ENCODE measurements at regions not wholly inside any gene's neighbourhood (a gene's known extent, or its start where the extent isn't known, plus 50 kb on each side); places are given as distances from the start of the nearest gene placed in this dataset.

DNA sequence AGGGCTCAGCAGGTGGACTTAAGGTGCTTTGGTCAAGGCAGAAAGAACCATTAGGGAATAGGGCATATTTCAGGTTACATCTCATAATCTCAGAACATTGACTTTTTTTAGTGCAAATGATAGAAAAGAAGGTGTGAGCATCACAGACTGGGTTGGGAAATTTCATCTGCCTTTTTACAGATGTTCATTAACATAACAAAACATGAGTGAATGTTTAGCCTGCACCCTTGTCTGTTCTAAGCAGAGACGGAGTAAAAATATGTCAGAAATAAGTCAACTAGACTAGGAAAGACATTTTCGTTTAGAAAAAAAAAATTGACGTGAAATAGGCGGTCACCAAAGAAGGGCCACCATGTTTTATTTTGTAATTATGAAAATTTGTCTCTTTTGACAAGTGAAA, 127.5 kb upstream of the CDH13 start:
- DNase-seq (ENCODE audit: low read depth, low spot score): no peak

DNA sequence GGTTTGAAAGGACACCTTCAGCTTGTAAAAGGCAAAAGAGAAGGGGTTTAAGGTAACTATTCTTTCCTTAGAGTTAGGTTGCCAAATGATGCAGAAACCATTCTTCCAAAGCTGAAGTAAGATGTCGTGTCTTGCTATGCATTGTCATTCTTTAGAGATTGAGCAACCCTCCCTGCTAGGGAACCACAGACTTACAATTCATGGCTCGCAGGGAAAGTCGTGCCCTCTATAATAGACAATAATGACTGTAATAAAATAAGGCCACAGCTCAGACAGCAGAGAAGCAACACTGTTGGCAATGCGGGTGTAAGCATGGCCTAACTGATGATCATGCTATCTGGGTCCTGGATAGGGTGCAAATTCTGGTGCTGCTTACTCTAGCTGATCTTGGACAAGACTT, 129.6 kb upstream of the CDH13 start:
- DNase-seq (ENCODE audit: low read depth, low spot score): no peak

DNA sequence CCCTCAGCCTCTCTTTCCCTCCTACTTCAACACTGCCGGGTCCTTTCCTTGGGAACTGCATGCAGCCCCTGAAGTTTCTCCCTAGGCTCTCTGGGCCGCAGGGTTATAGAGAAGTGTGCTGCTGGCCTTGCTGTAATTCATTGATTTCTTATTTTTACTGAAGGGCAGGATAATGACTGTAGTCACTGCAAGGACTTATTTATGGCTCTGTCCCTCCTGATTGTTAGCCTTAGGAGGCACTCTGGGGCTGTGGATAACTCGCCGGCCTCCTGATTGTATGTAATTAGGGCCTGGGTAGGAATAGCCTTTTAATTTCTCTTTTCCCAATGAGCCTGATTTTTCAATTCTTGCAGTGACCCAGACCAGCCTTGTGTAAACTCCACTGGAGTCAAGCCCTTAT, 138.3 kb upstream of the CDH13 start:
- DNase-seq (ENCODE audit: low read depth, low spot score): no peak

DNA sequence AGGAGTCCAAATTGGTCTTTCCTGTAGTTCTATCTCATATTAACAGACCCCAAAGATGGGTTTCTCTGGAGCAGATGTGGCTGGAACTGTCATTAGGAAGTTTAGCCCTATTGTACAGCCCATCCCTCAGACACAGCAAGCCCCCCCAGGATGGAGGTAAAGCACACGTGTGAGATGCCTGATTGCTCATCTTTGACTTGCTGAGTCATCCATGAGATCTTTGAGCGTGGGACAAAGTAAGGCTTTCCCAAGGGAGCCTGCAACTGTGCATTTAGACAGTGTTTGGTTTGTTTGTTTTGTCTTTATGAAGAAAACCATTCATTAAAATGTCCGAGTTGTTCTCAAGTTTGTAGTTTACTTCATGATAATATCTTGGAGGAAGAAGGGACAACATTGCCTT, 145.3 kb upstream of the CDH13 start:
- DNase-seq (ENCODE audit: low read depth, low spot score): no peak

DNA sequence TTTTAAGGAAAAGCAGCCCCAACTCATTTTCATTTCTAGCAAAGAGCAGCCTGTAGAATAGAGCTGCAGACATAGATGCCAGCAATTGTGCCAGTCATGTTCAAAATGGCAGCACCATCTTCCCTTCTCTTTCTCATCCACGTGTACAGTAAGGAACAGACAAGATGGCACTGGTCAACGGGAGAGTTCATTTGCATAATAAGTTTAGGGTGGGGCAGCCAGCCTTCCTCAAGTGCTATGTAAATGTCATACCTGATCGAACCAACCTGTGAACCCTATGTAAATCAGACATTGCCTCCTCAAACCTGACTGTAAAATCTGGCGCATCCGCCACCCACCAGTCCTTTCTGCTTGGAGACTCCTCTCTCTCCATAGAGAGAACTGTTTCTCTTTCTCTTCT, 150.0 kb upstream of the CDH13 start:
- no peak for DNase-seq (ENCODE audit: low read depth, low spot score)

DNA sequence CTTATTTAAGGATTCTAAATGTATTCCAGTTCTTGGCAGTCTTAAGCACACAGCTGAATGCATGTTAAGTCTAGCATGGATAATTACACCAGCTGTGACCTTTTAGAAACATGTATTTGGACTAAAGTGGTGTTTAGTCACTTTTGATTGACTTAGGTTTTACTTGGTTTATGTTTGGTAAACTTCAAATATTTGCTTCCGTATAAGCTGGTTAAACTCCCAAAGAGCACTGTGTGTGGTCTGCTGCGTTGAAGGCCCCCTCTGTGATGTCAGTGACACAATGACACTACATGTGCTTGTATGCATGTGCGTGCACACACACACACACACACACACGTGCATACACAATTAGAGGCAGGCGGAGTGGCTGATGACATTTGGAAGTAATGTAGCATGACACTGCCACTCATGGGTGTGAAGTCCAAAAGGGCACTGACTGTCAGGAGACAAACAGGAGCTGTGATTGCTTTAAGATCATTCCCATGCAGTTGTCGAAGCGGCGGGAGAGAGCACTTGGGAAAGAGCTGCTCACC, 156.1 kb upstream of the CDH13 start:
- DNase-seq (ENCODE audit: low read depth, low spot score): no peak

DNA sequence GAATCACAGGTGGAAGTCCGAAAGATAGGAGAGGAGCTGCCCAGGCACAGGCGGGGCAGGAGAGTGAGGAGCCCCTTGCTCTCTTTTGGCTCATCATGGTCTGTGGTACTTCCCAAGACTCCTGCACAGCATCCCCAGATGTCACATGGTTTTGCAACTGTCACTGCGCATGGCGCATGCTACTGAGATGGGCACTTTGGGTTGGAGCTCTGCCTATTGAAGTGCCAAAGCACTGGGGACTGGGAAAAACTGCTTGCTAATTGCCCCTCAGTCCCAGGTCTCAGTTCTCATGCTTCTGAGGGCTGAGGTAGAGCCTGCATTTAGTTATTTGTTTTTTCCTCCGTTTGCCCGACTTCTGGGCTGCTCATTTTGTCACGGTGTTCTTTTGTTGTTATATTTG, 156.8 kb upstream of the CDH13 start:
- DNase-seq (ENCODE audit: low read depth, low spot score): no peak

DNA sequence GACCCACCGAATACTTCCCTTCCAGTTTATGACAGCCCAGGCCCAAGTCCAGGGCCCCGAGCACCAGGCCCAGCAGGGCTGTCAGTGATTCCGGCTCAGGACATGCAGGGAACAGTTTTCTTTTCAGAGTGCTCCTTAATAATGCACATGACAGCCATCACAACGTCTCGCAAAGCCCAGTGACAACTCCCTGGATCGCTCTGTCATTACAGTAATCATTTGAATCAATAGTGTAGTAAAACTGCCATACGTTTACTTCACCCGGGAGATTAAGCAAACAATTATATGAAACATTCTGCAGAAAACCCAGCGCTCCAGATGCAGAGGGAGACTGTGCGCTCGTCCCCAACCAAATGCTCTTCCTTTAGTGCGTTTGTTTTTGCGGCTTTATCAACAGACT, 162.6 kb upstream of the CDH13 start:
- no peak for DNase-seq (ENCODE audit: low read depth, low spot score)

DNA sequence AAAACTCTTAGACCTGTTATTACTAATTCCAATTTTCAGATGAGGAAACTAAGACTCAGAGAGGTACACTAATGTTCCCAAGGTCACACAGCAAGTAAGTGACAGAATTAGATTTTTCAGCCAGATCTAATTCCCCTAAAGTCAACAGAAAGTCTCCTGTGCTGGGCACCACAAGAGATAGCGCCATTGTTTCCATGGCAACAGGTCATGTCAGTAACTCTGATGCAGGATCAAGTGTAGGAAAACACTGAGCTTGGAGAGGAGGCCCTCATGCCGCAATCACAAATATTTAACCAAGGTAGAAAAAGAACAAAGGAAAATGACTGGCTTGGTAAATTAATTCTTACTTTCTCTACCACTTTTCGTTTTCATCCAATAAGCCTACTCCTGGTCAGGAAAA, 166.0 kb upstream of the CDH13 start:
- no peak for DNase-seq (ENCODE audit: low read depth, low spot score)

DNA sequence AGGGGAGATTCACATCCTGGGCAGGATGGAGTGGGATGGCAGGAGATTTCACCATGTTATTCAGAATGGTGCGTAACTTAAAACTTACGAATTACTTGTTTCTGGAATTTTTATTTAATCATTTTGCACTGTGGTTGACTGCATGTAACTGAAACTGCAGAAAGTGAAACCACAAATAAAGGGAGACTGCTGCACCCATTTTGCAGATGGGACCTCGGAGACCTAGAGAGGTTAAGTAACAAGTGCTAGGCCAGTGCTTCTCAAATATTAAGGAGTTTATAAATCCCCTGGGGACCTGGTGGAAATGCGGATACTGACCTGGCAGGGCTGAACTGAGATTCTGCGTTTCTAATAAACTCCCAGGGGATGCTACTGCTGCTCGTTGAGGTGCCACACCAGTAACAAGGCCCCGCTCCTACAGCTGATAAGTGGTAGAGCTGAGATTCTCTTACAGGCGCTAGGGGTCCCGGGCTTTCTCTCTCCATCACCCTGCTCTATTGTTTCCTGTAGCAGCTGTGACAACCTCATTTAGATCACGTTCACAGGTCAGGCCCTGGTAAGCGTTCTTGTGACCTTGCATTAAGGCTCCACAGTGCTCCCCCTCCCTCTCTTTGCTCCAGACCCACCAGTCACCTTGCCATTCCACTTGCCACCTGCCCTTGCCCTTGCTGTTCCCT, 167.1 kb upstream of the CDH13 start:
- DNase-seq (ENCODE audit: low read depth, low spot score): no peak

DNA sequence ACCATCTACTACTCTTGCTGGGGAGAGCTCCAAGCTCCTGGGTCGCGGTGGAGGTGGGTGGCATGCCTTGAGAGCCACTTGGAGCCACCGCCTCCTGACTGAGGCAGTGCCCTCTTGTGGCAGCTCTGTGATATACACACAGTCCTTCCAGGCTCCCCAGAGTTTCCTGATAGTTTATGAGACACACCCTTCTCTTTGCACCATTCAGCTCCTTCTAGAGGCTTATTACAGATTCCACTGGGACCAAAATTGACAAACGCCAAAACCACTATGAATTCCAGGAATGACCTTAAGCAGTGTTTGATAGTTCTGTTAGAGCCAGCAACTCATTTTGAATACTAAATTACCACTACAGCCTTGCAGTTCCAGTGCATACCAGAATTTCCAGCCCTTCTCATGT, 170.1 kb upstream of the CDH13 start:
- DNase-seq (ENCODE audit: low read depth, low spot score): peak; percentile 1

DNA sequence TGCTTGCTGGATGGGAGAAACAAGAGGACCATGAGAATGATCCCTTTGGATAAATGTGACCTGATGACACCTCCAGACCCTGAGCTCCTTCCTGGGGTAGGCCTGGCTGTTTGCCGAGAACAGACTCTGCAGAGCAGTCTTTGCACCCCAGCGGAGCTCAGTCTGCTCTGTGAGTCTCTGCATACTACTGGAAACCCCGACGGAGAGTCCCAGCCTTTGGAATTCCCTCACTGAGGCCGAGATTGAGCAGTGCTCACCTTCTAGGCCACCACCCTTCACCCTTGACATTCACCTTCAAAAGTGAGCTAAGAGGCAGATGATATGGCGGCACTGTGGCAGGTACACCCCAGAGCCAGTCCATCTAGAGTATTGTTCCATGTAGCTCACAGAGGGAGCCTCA, 172.2 kb upstream of the CDH13 start:
- DNase-seq (ENCODE audit: low read depth, low spot score): no peak

DNA sequence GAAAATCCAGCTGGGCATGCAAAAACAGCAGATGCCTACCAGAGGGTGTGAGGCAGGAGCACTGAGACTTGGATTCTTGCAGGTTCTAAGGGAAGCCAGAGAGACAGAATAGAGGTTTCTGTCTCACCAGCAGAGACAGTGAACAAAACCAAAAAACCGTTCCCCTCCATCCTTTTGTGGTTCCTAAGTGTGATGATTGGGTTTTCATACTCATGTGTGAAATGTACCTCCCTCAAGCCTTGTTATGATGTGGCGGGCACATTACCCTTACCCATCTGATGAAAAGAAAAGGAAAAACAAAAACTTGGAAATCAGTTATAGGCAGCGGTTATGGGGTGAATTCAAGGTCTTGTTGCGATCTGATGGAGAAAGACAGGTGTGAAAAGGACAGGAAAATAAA, 172.6 kb upstream of the CDH13 start:
- no peak for DNase-seq (ENCODE audit: low read depth, low spot score)

DNA sequence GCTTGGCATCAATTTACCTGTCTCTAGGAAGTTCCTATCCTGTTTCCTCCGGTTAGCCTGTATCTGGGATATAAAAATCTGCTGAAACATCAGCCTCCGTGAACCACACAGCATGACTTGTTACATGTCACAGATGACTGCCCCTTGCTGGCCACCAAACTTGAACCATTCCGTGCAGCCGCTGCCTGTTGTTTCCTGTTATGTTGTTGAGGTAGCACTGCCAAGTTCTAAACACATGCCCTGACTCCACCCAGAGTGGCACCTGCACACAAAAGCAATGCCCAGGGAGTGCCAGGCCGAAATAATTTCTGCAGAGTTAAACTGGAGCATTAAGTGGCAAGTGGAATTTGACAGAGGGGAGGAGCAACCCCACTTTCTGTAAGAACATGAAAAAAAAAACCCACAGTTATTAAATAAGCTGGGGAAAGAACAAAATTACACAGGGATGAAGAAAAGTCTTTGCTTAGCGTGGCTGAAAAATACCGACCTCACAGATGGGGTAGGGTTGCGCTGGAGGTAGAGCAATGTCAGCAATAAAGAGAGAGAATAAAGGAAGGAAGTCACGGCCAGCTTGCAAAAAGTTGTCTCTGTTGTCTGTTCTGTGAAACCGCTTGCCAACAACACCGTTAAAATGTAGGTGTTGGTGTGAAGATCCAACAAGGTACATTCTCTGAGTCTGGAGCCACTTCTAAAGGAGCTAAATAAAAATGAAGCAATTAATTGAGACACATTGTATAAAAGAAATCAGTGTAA, 174.6 kb upstream of the CDH13 start:
- no peak for DNase-seq (ENCODE audit: low read depth, low spot score)

DNA sequence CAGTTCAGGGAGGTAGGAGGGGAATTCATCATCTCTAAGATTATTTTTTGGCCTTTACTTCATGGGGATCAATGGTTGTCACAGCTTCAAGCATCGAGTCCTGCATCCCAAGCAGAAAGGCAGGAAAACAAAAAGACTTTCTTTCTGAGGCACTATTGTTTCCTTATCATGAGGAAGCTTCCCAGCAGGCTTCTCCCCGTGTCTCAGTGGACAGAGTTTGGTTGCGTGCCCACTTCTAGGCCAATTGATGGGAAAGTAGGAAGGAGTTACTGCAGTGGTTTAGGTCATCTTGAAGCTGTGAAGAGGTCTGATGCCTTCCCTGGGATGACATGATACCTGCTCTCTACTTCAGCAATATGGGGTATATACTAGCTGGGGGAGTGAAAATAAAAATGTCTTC, 175.3 kb upstream of the CDH13 start:
- DNase-seq (ENCODE audit: low read depth, low spot score): no peak

DNA sequence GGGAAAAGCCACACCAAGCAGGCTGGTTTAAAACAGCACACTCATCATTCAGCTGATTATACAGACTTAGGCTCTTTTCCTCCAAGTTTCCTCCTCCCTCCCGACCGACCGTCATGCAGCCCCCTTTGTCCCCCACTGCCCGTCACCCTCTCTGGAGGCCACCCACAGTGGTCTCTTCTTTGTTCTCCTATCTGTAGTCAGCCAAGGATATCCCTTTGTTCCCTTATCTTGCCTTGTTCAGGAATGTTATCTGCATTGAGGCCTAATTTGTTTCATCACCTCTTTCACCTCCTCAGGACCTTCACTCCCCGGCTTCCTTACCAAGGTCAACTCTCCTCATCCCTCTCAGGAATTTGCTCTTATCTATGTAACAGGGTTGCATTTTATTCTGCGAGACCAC, 186.4 kb upstream of the CDH13 start:
- no peak for DNase-seq (ENCODE audit: low read depth, low spot score)

DNA sequence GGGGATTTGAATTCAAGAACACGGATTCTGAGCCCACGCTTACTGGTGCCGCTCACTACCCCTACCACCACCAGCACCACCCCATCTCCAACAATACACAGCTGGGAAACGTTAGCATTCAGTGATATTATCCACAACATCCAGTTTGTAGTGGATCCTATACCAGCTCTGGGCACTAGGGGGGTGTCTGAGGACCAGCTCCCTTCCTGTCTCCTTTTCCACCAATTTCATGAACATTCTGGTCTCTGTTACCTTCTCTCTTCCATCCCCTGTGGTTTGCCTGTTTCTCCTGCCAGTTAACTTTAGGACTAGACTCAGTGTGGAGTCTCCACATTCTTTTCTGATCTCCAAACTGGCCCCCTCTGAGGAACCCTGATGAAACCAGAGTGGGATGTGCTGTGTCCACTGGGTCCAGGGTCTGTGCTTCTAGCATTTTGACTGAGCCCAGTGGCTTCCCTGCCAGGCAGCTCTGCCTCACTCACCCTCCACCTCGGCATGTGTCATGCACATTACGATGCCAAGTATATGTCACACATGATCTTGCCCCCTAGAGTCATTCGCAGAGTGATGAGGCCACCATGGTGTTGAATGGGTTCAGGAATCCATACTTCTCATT, 187.0 kb upstream of the CDH13 start:
- no peak for DNase-seq (ENCODE audit: low read depth, low spot score)

DNA sequence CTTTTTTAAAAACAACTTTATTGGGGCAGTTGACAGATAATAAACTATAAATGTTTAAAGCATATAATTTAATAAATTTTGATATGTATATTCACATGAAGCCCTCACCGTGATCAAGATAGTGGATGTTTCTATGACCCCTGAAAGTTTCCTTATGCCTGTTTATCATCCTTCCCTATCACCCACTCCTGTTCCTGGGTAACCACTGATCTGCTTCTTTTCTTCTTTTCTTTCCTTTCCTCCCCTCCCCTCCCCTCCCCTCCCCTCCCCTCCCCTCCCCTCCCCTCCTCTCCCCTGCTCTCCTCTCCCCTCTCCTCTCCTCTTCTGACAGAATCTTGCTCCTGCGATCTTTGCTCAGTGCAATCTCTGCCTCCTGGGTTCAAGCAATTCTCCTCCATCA, 193.7 kb upstream of the CDH13 start:
- no peak for DNase-seq (ENCODE audit: low read depth, low spot score)

DNA sequence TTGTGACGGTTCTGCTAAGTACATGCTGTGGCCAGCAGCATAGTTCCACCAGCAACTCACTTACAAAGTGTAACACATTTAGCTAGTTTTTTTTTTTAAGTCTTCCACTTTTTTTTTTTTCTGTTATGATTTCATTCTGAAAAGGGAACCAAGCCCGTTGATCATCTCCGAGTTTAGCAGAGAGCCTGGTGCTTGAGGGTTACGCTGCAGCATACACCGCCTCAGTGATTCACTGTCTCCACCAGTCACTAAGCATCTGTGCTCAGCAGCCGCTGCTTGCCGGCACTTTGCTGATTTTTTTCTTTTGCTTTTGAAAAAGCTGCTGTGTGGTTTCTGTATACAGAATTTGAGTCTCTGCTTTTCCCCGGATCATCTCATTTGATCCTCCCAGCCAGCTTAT, 194.5 kb upstream of the CDH13 start:
- no peak for DNase-seq (ENCODE audit: low read depth, low spot score)

DNA sequence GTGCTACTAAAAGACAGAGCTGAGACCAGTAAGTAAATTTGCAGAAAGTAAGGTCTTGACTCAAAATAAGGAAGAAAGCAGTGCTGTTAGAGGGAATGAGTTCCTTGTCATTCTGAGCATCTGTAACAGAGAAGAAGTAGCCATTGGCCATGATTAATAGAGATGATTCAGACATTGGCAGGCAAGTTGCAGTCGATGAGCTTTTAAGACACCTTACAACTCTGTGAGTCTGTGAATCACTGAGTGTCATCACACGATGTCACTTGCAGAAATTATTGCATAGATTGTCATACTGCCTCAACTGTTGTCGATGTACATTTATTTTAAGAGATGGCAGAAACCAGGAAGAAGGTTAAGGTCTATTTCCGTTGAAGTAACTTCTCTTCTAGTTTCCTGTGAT, 201.1 kb upstream of the CDH13 start:
- DNase-seq (ENCODE audit: low read depth, low spot score): no peak

DNA sequence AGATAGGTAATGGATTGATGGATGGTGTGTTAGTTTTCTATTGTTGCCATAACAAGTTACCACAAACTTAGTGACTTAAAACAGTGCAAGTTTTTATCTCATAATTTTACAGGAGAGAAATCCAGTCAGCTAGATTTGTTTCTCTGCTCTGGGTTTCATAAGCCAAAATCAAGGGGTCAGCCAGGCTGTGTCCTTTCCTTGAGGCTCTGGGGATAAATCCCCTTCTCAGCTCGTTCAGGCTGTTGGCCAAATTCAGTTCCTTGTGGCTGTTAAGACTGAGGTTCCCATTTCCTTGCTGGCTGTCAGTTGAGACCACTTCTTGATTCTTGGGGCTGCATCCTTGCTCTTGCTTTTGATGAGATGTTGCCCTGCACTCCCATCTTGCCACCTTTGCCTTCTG, 204.9 kb upstream of the CDH13 start:
- no peak for DNase-seq (ENCODE audit: low read depth, low spot score)

DNA sequence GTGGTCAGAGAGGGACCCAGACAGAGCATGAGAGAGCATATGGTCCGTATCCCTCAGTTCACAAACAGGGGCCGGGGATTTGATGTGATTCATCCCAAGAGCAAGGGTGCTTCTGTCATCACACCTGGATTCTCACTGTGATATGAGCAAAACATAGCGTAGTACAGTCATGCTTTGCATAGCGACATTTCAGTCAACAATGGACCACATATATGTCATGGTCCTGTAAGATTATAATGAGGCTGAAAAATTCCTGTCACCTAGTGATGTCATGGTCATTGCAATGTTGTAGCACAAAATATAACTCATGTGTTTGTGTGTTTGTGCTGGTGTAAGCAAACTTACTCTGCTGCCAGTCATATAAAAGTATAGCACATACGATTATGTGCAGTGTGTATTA, 207.4 kb upstream of the CDH13 start:
- no peak for DNase-seq (ENCODE audit: low read depth, low spot score)

DNA sequence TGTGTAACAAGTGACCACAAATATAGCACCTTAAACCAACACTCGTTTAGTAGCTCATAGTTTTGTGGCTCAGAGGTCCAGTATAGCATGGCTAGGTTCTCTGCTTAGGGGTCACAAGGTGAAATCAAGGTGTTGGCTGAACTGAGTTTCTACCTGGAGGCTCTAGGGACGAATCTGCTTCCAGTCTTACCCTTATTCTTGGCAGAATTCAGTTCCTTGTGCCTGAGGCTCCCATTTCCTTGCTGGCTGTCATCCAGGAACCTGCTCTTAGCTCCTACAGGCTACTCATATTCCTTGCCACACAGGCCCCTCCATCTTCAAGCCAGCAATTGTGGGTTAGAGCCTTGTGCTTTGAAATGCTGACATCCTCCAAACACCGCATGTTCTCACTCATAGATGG, 212.3 kb upstream of the CDH13 start:
- no peak for DNase-seq (ENCODE audit: low read depth, low spot score)
